ENCODE measurements at regions not wholly inside any gene's neighbourhood (a gene's known extent, or its start where the extent isn't known, plus 50 kb on each side); places are given as distances from the start of the nearest gene placed in this dataset.
A peak's percentile ranks its signal among the peaks of the same experiment; 100 is the strongest.

- H3K4me3 ChIP-seq, result no peak overlapping the region
- H3K36me3 ChIP-seq (ENCODE audit: low read depth), result no peaks in the 10 kb centered on the region
- TF ChIP-seq CTCF (IDR thresholded peaks at IDR 0.05), result no peak
- DNase-seq (no peak), ATAC-seq (no peak)
- H3K9me3 ChIP-seq, result no peaks in the 10 kb centered on the region
- H3K4me1 ChIP-seq (ENCODE audit: low read depth), result no peaks in the 10 kb centered on the region
- intact Hi-C loops (cut with DNase I, micrococcal nuclease), result no loop called here
These were observed 939.0 kb downstream of the TBC1D32 start for GRCh38 chr6:120395330-120395729.

GRCh38 chr6:120392941-120393340, 941.3 kb downstream of the TBC1D32 start:
- DNase-seq, result no peak
- H3K4me3 ChIP-seq, result no peak overlapping the region
- H3K9me3 ChIP-seq, result no peaks in the 10 kb centered on the region
- TF ChIP-seq CTCF (IDR thresholded peaks at IDR 0.05), result no peak
- no peaks in the 10 kb centered on the region for H3K36me3 ChIP-seq (ENCODE audit: low read depth)
- no peak for ATAC-seq
- H3K4me1 ChIP-seq (ENCODE audit: low read depth), result no peaks in the 10 kb centered on the region
- intact Hi-C loops (cut with DNase I, micrococcal nuclease), result no loop called here

GRCh38 chr6:120384671-120385070, 949.6 kb downstream of the TBC1D32 start:
- Histone ChIP-seq H3K4me3 (no peak overlapping the region), H3K36me3 (ENCODE audit: low read depth) (no peaks in the 10 kb centered on the region), H3K4me1 (ENCODE audit: low read depth) (no peaks in the 10 kb centered on the region), H3K9me3 (no peaks in the 10 kb centered on the region)
- intact Hi-C loops (cut with DNase I, micrococcal nuclease), result no loop called here
- DNase-seq (no peak), ATAC-seq (no peak)
- no peak for TF ChIP-seq CTCF (IDR thresholded peaks at IDR 0.05)

- ATAC-seq (no peak), DNase-seq (no peak)
- no peak for TF ChIP-seq CTCF (IDR thresholded peaks at IDR 0.05)
- H3K4me1 ChIP-seq (ENCODE audit: low read depth), result no peaks in the 10 kb centered on the region
- intact Hi-C loops (cut with DNase I, micrococcal nuclease), result no loop called here
- H3K9me3 ChIP-seq, result no peaks in the 10 kb centered on the region
- no peak overlapping the region for H3K4me3 ChIP-seq
- no peaks in the 10 kb centered on the region for H3K36me3 ChIP-seq (ENCODE audit: low read depth)
These were observed 950.6 kb downstream of the TBC1D32 start for GRCh38 chr6:120383681-120384080.

- Histone ChIP-seq H3K36me3 (ENCODE audit: low read depth) (no peaks in the 10 kb centered on the region), H3K4me1 (ENCODE audit: low read depth) (no peaks in the 10 kb centered on the region), H3K9me3 (no peaks in the 10 kb centered on the region), H3K4me3 (no peak overlapping the region)
- DNase-seq (peak in 1 of 3 donors; percentile 27), ATAC-seq (peak; percentile 67)
- TF ChIP-seq CTCF (IDR thresholded peaks at IDR 0.05), result no peak
- intact Hi-C loops (cut with DNase I, micrococcal nuclease), result no loop called here
These were observed 955.6 kb downstream of the TBC1D32 start for GRCh38 chr6:120378582-120379220.

- Histone ChIP-seq H3K9me3 (no peaks in the 10 kb centered on the region), H3K36me3 (ENCODE audit: low read depth) (no peaks in the 10 kb centered on the region), H3K4me3 (no peak overlapping the region), H3K4me1 (ENCODE audit: low read depth) (no peaks in the 10 kb centered on the region)
- ATAC-seq (no peak), DNase-seq (no peak)
- intact Hi-C loops (cut with DNase I, micrococcal nuclease), result no loop called here
- TF ChIP-seq CTCF (IDR thresholded peaks at IDR 0.05), result no peak
These were observed 961.1 kb downstream of the TBC1D32 start for GRCh38 chr6:120373185-120373584.
